ENCODE measurements at regions not wholly inside any gene's neighbourhood (a gene's known extent, or its start where the extent isn't known, plus 50 kb on each side); places are given as distances from the start of the nearest gene placed in this dataset.

- no peak for DNase-seq (ENCODE audit: low read depth)
Measured at GRCh38 chrX:39599339-39599738, 498.4 kb downstream of the BCOR start.

GRCh38 chrX:39600222-39600621 lies 497.5 kb downstream of the BCOR start:
- no peak for DNase-seq (ENCODE audit: low read depth)

- DNase-seq (ENCODE audit: low read depth) = no peak
Measured at GRCh38 chrX:39601231-39602177, 496.3 kb downstream of the BCOR start.

GRCh38 chrX:39602195-39602594 lies 495.6 kb downstream of the BCOR start:
- DNase-seq (ENCODE audit: low read depth) = no peak

- DNase-seq (ENCODE audit: low read depth) = no peak
Measured at GRCh38 chrX:39603230-39603629, 494.5 kb downstream of the BCOR start.

GRCh38 chrX:39605183-39605582 lies 492.6 kb downstream of the BCOR start:
- no peak for DNase-seq (ENCODE audit: low read depth)

GRCh38 chrX:39605866-39606265 lies 491.9 kb downstream of the BCOR start:
- no peak for DNase-seq (ENCODE audit: low read depth)

- DNase-seq (ENCODE audit: low read depth) = no peak
Measured at GRCh38 chrX:39609941-39610340, 487.8 kb downstream of the BCOR start.

GRCh38 chrX:39611468-39611867 lies 486.3 kb downstream of the BCOR start:
- no peak for DNase-seq (ENCODE audit: low read depth)

- DNase-seq (ENCODE audit: low read depth) = peak; percentile 37
Measured at GRCh38 chrX:39613482-39613995, 484.2 kb downstream of the BCOR start.

- peak; percentile 4 for DNase-seq (ENCODE audit: low read depth)
Measured at GRCh38 chrX:39613997-39614679, 483.6 kb downstream of the BCOR start.

GRCh38 chrX:39614680-39614998 lies 483.1 kb downstream of the BCOR start:
- DNase-seq (ENCODE audit: low read depth) = no peak

GRCh38 chrX:39616098-39616729 lies 481.5 kb downstream of the BCOR start:
- no peak for DNase-seq (ENCODE audit: low read depth)

GRCh38 chrX:39616731-39617130 lies 481.0 kb downstream of the BCOR start:
- no peak for DNase-seq (ENCODE audit: low read depth)

- DNase-seq (ENCODE audit: low read depth) = no peak
Measured at GRCh38 chrX:39618178-39618577, 479.6 kb downstream of the BCOR start.

- DNase-seq (ENCODE audit: low read depth) = peak; percentile 62
Measured at GRCh38 chrX:39619182-39620009, 478.4 kb downstream of the BCOR start.

GRCh38 chrX:39624166-39624565 lies 473.6 kb downstream of the BCOR start:
- DNase-seq (ENCODE audit: low read depth) = no peak

- no peak for DNase-seq (ENCODE audit: low read depth)
Measured at GRCh38 chrX:39625810-39626209, 471.9 kb downstream of the BCOR start.

GRCh38 chrX:39626749-39627148 lies 471.0 kb downstream of the BCOR start:
- no peak for DNase-seq (ENCODE audit: low read depth)

GRCh38 chrX:39627257-39627656 lies 470.5 kb downstream of the BCOR start:
- DNase-seq (ENCODE audit: low read depth) = no peak

GRCh38 chrX:39629001-39629400 lies 468.8 kb downstream of the BCOR start:
- DNase-seq (ENCODE audit: low read depth) = no peak

GRCh38 chrX:39630344-39630743 lies 467.4 kb downstream of the BCOR start:
- DNase-seq (ENCODE audit: low read depth) = no peak
